MCF 10A (cell line): ENCODE measurements at regions not wholly inside any gene's neighbourhood (a gene's known extent, or its start where the extent isn't known, plus 50 kb on each side); places are given as distances from the start of the nearest gene placed in this dataset.

ENCODE experiments used
- BruUV-seq: library from RNA; stranded (reverse); fragments of 400-500 nt; replicated peaks from 2 replicates; lab custom pipeline; 2021; lab: Mats Ljungman, UMichigan
- CTCF ChIA-PET: fragments of 300-600 bp; sonication (Branson Sonifier 250); formaldehyde crosslinking; extraction: SDS; loops from one replicate; lab custom pipeline; 2021; ENCODE audit warnings: antibody characterized with exemption, inconsistent platforms; lab: Yijun Ruan, JAX
- POLR2A ChIA-PET: fragments of 300-600, 350-650 bp; sonication (Branson Sonifier 250); formaldehyde crosslinking; extraction: SDS; loops from one replicate; lab custom pipeline; 2020; ENCODE audit warnings: antibody characterized with exemption, inconsistent platforms; lab: Yijun Ruan, JAX
- DNase-seq: peaks from one replicate; pipeline ENCODE4 v3.0.0-alpha.2; 2018; ENCODE audit not compliant: unreplicated experiment
- H3K27ac Mint-ChIP-seq: one replicate; pipeline ENCODE4 v1.8.0; 2022; ENCODE audit warnings: mild to moderate bottlenecking, low read depth, mixed read lengths; ENCODE audit not compliant: unreplicated experiment
- H3K27me3 Mint-ChIP-seq: one replicate; pipeline ENCODE4 v1.8.0; 2022; ENCODE audit warnings: mixed read lengths; ENCODE audit not compliant: insufficient read depth, unreplicated experiment
- H3K36me3 Mint-ChIP-seq: one replicate; pipeline ENCODE4 v1.8.0; 2022; ENCODE audit warnings: mild to moderate bottlenecking, moderate library complexity, mixed read lengths; ENCODE audit not compliant: insufficient read depth, unreplicated experiment
- H3K4me1 Mint-ChIP-seq: one replicate; pipeline ENCODE4 v1.8.0; 2022; ENCODE audit warnings: mixed read lengths; ENCODE audit not compliant: insufficient read depth, unreplicated experiment
- H3K4me3 Mint-ChIP-seq: one replicate; pipeline ENCODE4 v1.8.0; 2022; ENCODE audit warnings: mild to moderate bottlenecking, moderate library complexity, mixed read lengths; ENCODE audit not compliant: unreplicated experiment
- H3K9me3 Mint-ChIP-seq: one replicate; pipeline ENCODE4 v1.8.0; 2022; ENCODE audit warnings: mixed read lengths; ENCODE audit not compliant: unreplicated experiment
- intact Hi-C: fragments of 100-400 bp; cut with micrococcal nuclease; formaldehyde crosslinking; loops from 2 replicates; pipeline ENCODE4 v1.14.1; 2022
- TF ChIP-seq, protein P1 (sequence below): fragments of 200-600 bp; IDR thresholded peaks from one replicate; pipeline ENCODE4 v1.8.0; 2022; ENCODE audit warnings: antibody characterized with exemption, mild to moderate bottlenecking; ENCODE audit not compliant: unreplicated experiment

DNA sequence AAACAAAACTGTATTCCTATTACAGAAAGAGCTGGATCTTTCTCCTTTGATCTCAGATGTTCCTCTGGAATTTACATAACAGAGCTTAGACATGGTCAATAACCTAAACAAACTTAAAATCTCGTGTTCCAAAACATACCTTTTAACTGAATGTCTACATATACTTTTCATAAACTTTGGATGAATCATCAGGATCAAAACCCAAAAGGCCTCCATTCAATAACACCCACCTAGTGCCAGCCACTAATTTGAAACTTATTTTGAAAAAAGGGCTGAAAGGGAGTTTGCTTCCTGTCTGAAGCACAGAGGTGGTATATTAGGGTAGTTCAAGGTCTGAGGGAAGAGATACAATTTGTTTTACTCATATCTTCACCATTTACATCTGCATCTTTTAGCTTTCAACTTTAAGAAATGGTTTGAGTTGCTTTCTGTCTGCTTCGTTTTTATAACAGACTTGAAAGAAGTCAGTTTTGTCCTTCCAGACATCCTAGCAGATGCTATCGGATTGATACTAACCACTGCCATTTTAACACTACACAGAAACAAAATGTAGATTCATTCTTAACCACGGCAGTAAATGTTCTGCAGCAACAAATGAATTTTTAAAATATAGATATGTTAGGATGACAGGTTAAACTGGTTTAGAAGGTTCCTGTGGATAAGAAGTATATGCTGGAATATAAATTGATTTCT lies 242.8 kb upstream of the DKK2 start:
- no peaks in the 10 kb centered on the region for H3K27me3 Mint-ChIP-seq
- ChIA-PET POLR2A (no interaction called here), CTCF (no interaction called here)
- H3K4me3 Mint-ChIP-seq = no peak overlapping the region
- DNase-seq = no peak
- no TSS peak for BruUV-seq
- no peaks in the 10 kb centered on the region for H3K36me3 Mint-ChIP-seq
- no peak overlapping the region for H3K27ac Mint-ChIP-seq
- TF ChIP-seq, protein P1, sequence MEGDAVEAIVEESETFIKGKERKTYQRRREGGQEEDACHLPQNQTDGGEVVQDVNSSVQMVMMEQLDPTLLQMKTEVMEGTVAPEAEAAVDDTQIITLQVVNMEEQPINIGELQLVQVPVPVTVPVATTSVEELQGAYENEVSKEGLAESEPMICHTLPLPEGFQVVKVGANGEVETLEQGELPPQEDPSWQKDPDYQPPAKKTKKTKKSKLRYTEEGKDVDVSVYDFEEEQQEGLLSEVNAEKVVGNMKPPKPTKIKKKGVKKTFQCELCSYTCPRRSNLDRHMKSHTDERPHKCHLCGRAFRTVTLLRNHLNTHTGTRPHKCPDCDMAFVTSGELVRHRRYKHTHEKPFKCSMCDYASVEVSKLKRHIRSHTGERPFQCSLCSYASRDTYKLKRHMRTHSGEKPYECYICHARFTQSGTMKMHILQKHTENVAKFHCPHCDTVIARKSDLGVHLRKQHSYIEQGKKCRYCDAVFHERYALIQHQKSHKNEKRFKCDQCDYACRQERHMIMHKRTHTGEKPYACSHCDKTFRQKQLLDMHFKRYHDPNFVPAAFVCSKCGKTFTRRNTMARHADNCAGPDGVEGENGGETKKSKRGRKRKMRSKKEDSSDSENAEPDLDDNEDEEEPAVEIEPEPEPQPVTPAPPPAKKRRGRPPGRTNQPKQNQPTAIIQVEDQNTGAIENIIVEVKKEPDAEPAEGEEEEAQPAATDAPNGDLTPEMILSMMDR = no peak
- H3K9me3 Mint-ChIP-seq = no peaks in the 10 kb centered on the region
- H3K4me1 Mint-ChIP-seq = peaks cover 25% of the 10 kb centered on the region
- intact Hi-C loops = no loop called here

DNA sequence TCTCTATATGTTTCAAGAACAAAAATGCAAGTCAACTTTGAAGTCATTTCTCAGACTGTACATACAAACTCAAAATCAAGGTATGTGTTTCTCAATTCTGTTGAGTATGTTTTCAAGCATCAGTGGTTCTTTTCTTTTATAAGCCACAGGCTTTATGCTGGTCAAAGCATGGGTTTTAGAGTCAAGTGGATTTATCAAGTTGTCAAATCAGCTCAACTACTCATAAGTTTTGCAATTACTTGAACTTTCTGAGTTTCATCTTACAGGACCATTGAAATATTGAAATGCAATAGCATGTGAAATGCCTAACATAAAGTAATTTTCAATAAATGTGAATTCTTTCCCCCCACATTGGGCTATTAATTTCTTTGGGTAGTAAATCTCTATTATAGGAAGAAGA lies 239.9 kb upstream of the DKK2 start:
- Mint-ChIP-seq H3K9me3 (no peaks in the 10 kb centered on the region), H3K4me3 (no peak overlapping the region), H3K27me3 (no peaks in the 10 kb centered on the region), H3K36me3 (no peaks in the 10 kb centered on the region), H3K27ac (no peak overlapping the region), H3K4me1 (peaks cover 15% of the 10 kb centered on the region)
- intact Hi-C loops = no loop called here
- ChIA-PET CTCF (interaction anchor here (1.0 kb wide), 1 partner anchor 10 kb away, joined by 3 read pairs; no protein-coding TSS in a partner anchor), POLR2A (interaction anchor here (1.1 kb wide), 1 partner anchor 8 kb away, joined by 3 read pairs; no protein-coding TSS in a partner anchor)
- TF ChIP-seq, protein P1 = no peak
- no peak for DNase-seq
- no TSS peak for BruUV-seq

DNA sequence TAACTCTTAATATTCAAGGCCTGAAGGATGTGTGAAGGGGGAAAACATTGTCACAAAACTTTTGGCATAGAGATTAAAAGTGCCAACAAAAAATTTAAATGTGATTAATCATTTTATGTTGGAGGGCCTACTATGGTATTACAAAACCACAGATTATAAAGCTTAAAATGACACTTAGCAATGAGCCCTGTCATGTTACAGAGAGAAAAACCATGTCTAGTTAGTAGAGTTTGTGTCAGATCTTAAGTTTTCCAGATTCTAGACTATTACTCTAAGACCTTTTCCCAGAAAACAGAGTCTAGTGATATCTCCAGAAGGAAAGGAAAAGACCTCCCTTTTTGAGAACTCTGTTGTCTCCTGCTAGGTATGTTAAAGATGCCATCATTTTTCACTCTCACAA lies 239.1 kb upstream of the DKK2 start:
- no peak overlapping the region for H3K27ac Mint-ChIP-seq
- ChIA-PET CTCF (interaction anchor here (0.9 kb wide), 1 partner anchor 15 kb away, joined by 3 read pairs; no protein-coding TSS in a partner anchor), POLR2A (interaction anchor here (0.7 to 1.1 kb wide), 2 partner anchors 7 to 10 kb away, joined by 3 to 4 read pairs; no protein-coding TSS in a partner anchor)
- TF ChIP-seq, protein P1 = no peak
- BruUV-seq = no TSS peak
- H3K9me3 Mint-ChIP-seq = no peaks in the 10 kb centered on the region
- H3K4me3 Mint-ChIP-seq = no peak overlapping the region
- H3K36me3 Mint-ChIP-seq = no peaks in the 10 kb centered on the region
- no peak for DNase-seq
- H3K27me3 Mint-ChIP-seq = no peaks in the 10 kb centered on the region
- intact Hi-C loops = no loop called here
- peaks cover 10% of the 10 kb centered on the region for H3K4me1 Mint-ChIP-seq

DNA sequence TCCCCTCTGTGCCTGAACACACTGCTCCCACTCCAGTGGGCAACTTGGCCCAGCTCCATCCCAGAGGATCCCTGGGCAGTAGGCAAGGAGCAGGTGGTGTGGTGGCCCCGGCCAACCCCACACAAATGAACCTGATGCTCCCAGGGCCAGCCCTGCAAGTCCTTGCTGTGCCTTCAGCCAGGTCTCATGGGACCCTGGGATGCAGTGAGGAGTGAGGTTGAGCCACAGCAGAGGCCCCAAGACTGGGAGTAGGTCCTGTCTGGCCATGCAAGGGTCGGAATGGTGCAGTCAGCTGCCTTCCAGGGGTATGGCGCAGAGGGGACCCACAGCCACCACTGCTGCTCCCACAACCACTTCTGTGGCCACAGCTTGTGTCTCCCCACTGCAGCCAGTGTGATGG lies 234.5 kb upstream of the DKK2 start:
- Mint-ChIP-seq H3K4me3 (no peak overlapping the region), H3K9me3 (no peaks in the 10 kb centered on the region), H3K27me3 (no peaks in the 10 kb centered on the region), H3K4me1 (no peaks in the 10 kb centered on the region), H3K36me3 (no peaks in the 10 kb centered on the region), H3K27ac (no peak overlapping the region)
- intact Hi-C loops = no loop called here
- no peak for DNase-seq
- CTCF ChIA-PET = no interaction called here
- POLR2A ChIA-PET = no interaction called here
- BruUV-seq = no TSS peak
- TF ChIP-seq, protein P1 = no peak
